ENCODE measurements at regions not wholly inside any gene's neighbourhood (a gene's known extent, or its start where the extent isn't known, plus 50 kb on each side); places are given as distances from the start of the nearest gene placed in this dataset.
"Not testable (repeated sequence)": the region's sequence is repeated elsewhere in the genome, so short reads cannot be mapped to it uniquely, and the experiment has no call there.

GRCh38 chr16:21422824-21423223 lies 144.7 kb upstream of the CRYM start:
- not testable (repeated sequence) for DNase-seq (ENCODE audit: low read depth)

- not testable (repeated sequence) for DNase-seq (ENCODE audit: low read depth)
Observed at GRCh38 chr16:21404699-21405098, 126.6 kb upstream of the CRYM start.

- DNase-seq (ENCODE audit: low read depth) = not testable (repeated sequence)
Observed at GRCh38 chr16:21397866-21398265, 119.8 kb upstream of the CRYM start.

GRCh38 chr16:21396545-21396944 lies 118.5 kb upstream of the CRYM start:
- not testable (repeated sequence) for DNase-seq (ENCODE audit: low read depth)

- DNase-seq (ENCODE audit: low read depth) = not testable (repeated sequence)
Observed at GRCh38 chr16:21390634-21391033, 112.5 kb upstream of the CRYM start.

GRCh38 chr16:21389860-21390259 lies 111.8 kb upstream of the CRYM start:
- DNase-seq (ENCODE audit: low read depth) = not testable (repeated sequence)

GRCh38 chr16:21387757-21388156 lies 109.7 kb upstream of the CRYM start:
- not testable (repeated sequence) for DNase-seq (ENCODE audit: low read depth)

- DNase-seq (ENCODE audit: low read depth) = not testable (repeated sequence)
Observed at GRCh38 chr16:21386201-21386915, 108.3 kb upstream of the CRYM start.

GRCh38 chr16:21383682-21384081 lies 105.6 kb upstream of the CRYM start:
- DNase-seq (ENCODE audit: low read depth) = not testable (repeated sequence)

- not testable (repeated sequence) for DNase-seq (ENCODE audit: low read depth)
Observed at GRCh38 chr16:21379645-21380044, 101.6 kb upstream of the CRYM start.

- DNase-seq (ENCODE audit: low read depth) = not testable (repeated sequence)
Observed at GRCh38 chr16:21376196-21376899, 98.3 kb upstream of the CRYM start.

- not testable (repeated sequence) for DNase-seq (ENCODE audit: low read depth)
Observed at GRCh38 chr16:21375334-21375733, 97.2 kb upstream of the CRYM start.

GRCh38 chr16:21373454-21373853 lies 95.4 kb upstream of the CRYM start:
- not testable (repeated sequence) for DNase-seq (ENCODE audit: low read depth)

GRCh38 chr16:21372862-21373261 lies 94.8 kb upstream of the CRYM start:
- not testable (repeated sequence) for DNase-seq (ENCODE audit: low read depth)

GRCh38 chr16:21372162-21372835 lies 94.2 kb upstream of the CRYM start:
- not testable (repeated sequence) for DNase-seq (ENCODE audit: low read depth)

- peak; percentile 7 for DNase-seq (ENCODE audit: low read depth)
Observed at GRCh38 chr16:21370791-21371190, 92.7 kb upstream of the CRYM start.

- not testable (repeated sequence) for DNase-seq (ENCODE audit: low read depth)
Observed at GRCh38 chr16:21368973-21369942, 91.2 kb upstream of the CRYM start.

- DNase-seq (ENCODE audit: low read depth) = not testable (repeated sequence)
Observed at GRCh38 chr16:21367733-21368421, 89.8 kb upstream of the CRYM start.

- not testable (repeated sequence) for DNase-seq (ENCODE audit: low read depth)
Observed at GRCh38 chr16:21366998-21367397, 88.9 kb upstream of the CRYM start.

GRCh38 chr16:21365541-21365940 lies 87.5 kb upstream of the CRYM start:
- DNase-seq (ENCODE audit: low read depth) = not testable (repeated sequence)

Measured in GM04504 (cell line).